EL (cell line): ENCODE measurements at regions not wholly inside any gene's neighbourhood (a gene's known extent, or its start where the extent isn't known, plus 50 kb on each side); places are given as distances from the start of the nearest gene placed in this dataset.

Source experiments
- DNase-seq: peaks from one replicate; pipeline ENCODE4 v3.0.0-alpha.2; 2016

DNA sequence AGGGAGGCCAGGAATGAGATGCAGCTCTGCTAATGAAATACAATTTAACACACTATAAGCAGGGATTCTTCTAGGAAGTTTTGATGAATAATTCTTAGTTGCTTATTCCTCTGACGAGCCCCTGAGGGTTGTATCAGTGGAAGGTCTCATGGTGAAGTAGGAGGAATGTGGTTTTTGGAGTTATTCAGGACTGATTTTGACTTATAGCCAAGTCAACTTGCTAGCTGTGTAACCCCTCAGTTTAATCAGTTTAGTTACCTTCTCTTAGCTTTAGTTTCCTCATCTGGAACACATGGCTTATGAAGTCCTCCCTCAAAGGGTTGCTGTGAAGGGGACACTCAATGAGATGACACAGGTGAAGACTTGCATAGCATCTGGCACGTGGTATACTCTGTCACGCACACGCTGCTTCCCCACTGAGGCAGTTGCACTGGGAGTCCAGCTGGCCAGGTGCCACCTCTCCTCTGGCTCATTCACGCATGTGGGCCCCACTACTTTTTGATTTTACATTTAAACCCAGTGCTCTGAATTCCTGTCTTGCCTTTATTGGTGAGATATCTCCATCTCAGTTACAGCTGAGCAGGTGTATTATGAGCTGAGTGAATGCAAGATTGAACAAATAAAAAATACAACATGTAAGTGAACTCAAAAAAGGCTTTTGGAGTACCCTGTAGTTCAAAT is 415.0 kb downstream of the ARHGEF28 start:
- DNase-seq = peak; percentile 62

DNA sequence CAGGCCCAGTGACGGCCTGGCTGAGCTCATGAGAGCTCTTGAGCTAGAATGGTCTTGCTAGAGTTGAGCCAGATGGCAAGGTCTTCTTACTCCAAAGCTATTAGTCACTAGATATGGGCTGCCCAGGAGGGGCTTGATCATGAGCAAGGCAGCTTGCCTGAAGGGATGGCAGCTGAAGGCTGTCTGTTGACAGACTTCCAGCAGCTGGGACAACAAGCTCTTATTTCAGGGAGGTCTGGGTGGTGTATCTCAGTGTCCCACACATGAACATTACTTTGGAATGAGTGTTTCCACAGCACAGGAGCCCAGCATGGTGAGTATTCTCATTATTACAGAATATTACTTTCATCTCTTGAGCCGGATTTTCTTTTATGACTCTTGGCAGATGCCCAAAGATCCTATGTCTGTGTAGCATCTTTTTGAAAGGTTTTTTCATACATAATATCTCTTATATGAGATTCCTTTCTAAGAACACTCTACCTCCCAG is 414.1 kb downstream of the ARHGEF28 start:
- DNase-seq = peak; percentile 98

- DNase-seq = no peak
Observed at GRCh38 chr5:74037321-74037720, 411.3 kb downstream of the ARHGEF28 start.

DNA sequence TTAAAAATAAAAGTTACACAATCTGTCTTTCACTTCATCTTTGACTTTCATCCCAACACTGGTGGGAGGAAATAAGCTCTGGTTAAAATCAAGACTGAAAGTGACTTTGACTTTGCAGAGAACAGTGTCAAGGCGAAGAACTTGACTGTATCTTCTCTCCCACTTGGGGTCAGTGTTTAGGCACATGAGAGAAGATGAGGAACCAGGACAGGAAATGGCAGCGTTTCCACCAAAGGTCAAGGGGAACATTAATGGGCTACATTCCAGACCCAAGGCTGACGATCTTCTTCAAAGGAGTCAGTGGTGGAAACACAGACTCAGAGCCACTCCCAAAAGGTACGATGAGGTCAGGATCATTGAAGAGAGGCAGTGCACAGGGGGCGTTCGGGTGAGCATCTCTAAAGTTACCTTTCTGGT is 409.5 kb downstream of the ARHGEF28 start:
- peak; percentile 88 for DNase-seq

DNA sequence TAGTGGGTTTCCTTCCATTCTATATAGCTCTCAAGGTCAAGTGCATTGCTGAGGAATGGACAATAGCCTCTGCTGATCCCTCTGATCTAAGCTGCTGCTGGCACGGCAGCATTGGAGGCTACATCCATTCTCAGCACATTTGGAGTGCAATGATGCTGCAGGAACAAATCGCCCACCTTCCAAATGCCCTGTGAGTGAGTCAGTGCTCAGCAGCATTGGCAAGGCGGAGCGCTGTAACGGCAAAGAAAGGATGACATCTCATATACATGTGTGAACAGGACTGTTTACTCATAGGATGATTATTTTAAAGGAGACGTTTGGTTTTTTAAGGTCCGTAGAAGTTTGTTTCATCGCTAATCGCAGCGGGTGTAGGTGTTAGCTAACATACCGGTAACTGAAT is 408.7 kb downstream of the ARHGEF28 start:
- peak; percentile 92 for DNase-seq

GRCh38 chr5:74032617-74033016 is 406.6 kb downstream of the ARHGEF28 start:
- DNase-seq = no peak

DNA sequence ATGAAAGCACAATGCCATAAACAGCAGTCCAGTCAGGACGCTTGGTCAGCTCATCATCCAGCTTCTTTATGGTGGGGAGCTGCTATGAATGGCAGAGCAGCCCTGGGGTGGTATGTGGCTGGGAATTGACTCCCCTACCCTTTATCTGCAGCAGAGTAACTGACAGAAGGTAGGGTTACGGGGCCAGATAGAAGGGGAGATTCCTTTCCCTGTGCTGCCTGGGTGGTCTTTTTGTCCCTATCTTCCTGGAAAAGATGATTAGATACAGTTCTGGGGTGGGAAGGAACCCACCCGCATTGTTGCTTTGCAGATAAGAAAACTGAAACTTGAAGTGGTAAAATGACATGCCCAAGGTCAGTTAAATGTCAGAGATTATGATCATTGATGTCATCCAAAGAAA is 405.5 kb downstream of the ARHGEF28 start:
- DNase-seq = no peak

DNA sequence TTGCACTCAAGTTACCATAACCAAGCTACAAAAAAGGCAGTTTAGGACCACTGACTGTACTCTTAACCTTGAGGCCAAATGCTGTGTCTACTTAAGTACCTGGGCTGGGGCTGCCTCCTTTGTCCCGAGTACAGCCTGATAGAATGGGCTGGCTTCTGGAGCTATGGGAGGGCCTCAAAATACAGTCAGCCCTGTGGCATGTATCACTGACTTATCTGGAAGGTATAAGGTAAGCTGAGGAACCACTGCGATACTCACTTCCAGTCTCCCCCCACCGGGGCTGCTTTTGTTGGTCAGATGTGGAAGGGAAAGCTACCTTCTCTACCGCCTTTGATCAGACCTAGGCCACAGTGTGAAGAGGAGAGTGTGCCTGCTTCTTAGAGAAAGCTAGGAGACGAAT is 404.8 kb downstream of the ARHGEF28 start:
- no peak for DNase-seq

- no peak for DNase-seq
Observed at GRCh38 chr5:74030371-74030770, 404.4 kb downstream of the ARHGEF28 start.

DNA sequence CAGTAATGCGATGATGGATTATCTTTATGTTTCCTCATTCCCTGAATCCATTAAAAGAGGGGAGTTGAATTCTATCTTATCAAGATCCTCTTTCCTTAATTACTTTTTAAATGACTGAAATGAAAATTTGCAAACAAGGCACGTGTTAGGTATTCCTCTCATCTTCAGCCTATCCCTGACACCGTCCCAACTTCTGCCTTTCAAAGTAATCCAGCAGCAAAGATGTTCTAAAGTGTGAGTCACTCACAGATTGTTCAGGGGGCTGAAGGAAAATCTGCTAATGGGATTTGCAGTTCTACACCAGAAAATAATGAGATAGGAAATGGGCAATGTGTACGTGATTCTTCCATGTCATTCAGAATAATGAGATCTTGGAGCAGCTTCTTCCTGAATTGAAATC is 403.0 kb downstream of the ARHGEF28 start:
- DNase-seq = no peak

- peak; percentile 24 for DNase-seq
Observed at GRCh38 chr5:74028406-74028805, 402.4 kb downstream of the ARHGEF28 start.

GRCh38 chr5:74027732-74028338 is 401.8 kb downstream of the ARHGEF28 start:
- no peak for DNase-seq

- DNase-seq = no peak
Observed at GRCh38 chr5:74026310-74026709, 400.3 kb downstream of the ARHGEF28 start.

DNA sequence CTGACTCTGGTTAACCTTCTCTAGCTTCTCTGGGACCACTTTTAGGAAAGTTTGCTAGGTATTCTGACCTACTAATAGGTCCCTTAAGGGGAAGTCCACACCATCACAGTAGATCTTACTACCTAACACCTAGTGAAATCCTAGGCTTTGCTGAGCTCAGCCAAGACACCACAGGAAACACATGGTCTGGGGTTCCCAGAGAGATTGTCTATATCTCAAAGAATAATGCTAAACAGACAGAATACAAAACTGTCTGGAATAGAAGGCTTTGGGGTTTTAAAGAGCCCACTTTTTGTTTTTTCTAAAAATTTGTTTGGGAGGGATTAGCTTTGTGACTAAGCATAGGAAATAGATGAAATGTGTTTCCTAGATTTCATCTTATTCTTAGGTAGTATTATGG is 395.1 kb downstream of the ARHGEF28 start:
- no peak for DNase-seq

GRCh38 chr5:74020503-74020902 is 394.5 kb downstream of the ARHGEF28 start:
- no peak for DNase-seq

- no peak for DNase-seq
Observed at GRCh38 chr5:74019923-74020322, 393.9 kb downstream of the ARHGEF28 start.

- peak; percentile 89 for DNase-seq
Observed at GRCh38 chr5:74017786-74018211, 391.8 kb downstream of the ARHGEF28 start.

GRCh38 chr5:74017112-74017511 is 391.1 kb downstream of the ARHGEF28 start:
- DNase-seq = peak; percentile 59

- DNase-seq = no peak
Observed at GRCh38 chr5:74016373-74016772, 390.4 kb downstream of the ARHGEF28 start.

- DNase-seq = no peak
Observed at GRCh38 chr5:74015716-74016115, 389.7 kb downstream of the ARHGEF28 start.

GRCh38 chr5:74013222-74013621 is 387.2 kb downstream of the ARHGEF28 start:
- no peak for DNase-seq

GRCh38 chr5:74009502-74009901 is 383.5 kb downstream of the ARHGEF28 start:
- DNase-seq = peak; percentile 12

DNA sequence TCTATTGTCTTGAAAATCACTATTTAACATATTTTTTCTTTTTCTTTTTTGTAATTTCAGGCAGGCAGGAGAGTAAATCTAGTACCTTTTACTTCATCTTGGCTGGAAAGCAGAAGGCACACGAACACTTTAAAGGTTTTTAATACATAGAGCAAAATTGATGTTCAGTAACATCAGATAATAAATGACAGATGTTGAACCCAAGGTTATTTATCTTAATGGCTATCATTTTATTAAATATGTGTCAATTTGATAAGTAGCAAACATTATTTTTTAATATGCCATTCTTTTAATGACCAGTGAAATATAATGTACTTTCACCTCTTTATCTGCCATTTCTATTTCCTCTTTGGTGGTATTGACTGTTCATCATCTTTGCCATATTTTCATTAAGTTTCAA is 381.2 kb downstream of the ARHGEF28 start:
- DNase-seq = no peak

GRCh38 chr5:73999297-73999696 is 373.3 kb downstream of the ARHGEF28 start:
- DNase-seq = no peak

DNA sequence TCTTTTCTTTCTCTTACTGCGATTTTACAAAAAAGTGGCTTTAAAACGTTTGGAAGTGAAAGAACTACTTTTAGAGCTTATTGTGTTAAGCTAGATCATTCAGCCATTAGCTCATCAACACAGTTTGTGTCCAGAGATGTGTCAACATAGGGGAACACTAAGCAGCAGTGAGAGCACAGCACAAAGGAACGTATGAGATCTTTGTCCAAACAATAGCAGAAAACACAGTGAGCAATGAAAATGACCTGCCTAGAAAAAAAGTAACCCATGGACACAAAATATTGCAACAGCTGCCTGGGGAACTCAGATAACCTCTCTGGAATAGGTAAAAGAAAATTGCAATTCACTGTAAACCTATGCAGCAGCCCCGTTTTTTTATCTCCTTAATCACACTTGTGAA is 372.5 kb downstream of the ARHGEF28 start:
- DNase-seq = no peak
